AG10803 (cell line): ENCODE measurements at regions not wholly inside any gene's neighbourhood (a gene's known extent, or its start where the extent isn't known, plus 50 kb on each side); places are given as distances from the start of the nearest gene placed in this dataset.

Experiments used
- DNase-seq: peaks from one replicate; pipeline ENCODE4 v3.0.0; 2010; ENCODE audit warnings: low read depth
- H3K4me3 ChIP-seq: 2 replicates; pipeline ENCODE4 v1.5.1; 2011; ENCODE audit warnings: mild to moderate bottlenecking, low read length, control low read depth
- TF ChIP-seq, protein P1 (sequence below): conservative IDR thresholded peaks from 2 replicates; pipeline ENCODE4 v1.5.1; 2011; ENCODE audit warnings: mild to moderate bottlenecking, low read length, control low read depth, inconsistent platforms

- no peak for DNase-seq
- no peak overlapping the region for H3K4me3 ChIP-seq
- TF ChIP-seq, protein P1, sequence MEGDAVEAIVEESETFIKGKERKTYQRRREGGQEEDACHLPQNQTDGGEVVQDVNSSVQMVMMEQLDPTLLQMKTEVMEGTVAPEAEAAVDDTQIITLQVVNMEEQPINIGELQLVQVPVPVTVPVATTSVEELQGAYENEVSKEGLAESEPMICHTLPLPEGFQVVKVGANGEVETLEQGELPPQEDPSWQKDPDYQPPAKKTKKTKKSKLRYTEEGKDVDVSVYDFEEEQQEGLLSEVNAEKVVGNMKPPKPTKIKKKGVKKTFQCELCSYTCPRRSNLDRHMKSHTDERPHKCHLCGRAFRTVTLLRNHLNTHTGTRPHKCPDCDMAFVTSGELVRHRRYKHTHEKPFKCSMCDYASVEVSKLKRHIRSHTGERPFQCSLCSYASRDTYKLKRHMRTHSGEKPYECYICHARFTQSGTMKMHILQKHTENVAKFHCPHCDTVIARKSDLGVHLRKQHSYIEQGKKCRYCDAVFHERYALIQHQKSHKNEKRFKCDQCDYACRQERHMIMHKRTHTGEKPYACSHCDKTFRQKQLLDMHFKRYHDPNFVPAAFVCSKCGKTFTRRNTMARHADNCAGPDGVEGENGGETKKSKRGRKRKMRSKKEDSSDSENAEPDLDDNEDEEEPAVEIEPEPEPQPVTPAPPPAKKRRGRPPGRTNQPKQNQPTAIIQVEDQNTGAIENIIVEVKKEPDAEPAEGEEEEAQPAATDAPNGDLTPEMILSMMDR, result no peak
Measured at GRCh38 chr13:85068231-85068630, 731.0 kb downstream of the SLITRK6 start.

GRCh38 chr13:85040215-85040614, 759.0 kb downstream of the SLITRK6 start:
- TF ChIP-seq, protein P1, result no peak
- H3K4me3 ChIP-seq, result no peak overlapping the region
- no peak for DNase-seq

- no peak overlapping the region for H3K4me3 ChIP-seq
- TF ChIP-seq, protein P1, result no peak
- no peak for DNase-seq
Measured at GRCh38 chr13:85031771-85032170, 767.4 kb downstream of the SLITRK6 start.

- DNase-seq, result no peak
- TF ChIP-seq, protein P1, result no peak
- no peak overlapping the region for H3K4me3 ChIP-seq
Measured at GRCh38 chr13:85028035-85028434, 771.2 kb downstream of the SLITRK6 start.

GRCh38 chr13:85019121-85019520, 780.1 kb downstream of the SLITRK6 start:
- H3K4me3 ChIP-seq, result no peak overlapping the region
- TF ChIP-seq, protein P1, result no peak
- DNase-seq, result no peak

DNA sequence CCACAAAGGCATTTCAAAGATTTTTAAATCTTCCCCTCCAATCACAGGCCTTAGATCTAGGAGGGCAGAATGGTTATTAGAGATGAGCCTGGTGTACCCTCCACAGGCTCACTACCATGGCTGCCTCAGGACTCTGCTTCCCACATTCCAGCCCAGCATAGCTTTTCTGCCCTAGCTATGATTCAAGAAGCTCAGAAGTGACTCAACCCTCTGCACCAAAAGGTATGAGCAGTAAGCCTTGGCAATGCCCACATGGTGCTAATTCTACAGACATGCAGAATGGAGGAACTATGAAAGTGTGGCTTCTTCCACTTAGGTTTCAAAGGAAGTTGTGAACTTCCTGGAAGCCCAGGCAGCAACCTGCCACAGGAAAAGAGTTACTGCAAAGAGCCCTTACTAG, 786.2 kb downstream of the SLITRK6 start:
- DNase-seq, result no peak
- TF ChIP-seq, protein P1, result no peak

DNA sequence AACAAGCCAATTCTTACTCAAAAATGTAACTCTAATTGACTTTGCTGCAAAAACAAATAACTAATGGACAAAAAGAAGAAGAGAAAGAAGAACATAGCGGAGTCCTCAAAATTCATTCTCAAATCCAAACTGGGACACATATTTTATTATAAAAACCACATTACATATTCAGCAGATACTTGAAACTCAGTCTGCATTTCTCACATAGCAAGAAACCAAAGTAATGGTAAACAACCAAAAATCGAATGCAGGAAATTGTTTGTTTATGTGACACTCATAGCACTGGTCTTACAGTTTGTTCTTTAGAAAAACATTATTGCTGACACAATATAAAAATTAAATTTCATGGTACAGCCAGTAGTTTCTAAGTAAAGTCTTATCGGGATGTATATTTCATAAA, 789.8 kb downstream of the SLITRK6 start:
- DNase-seq, result no peak
- H3K4me3 ChIP-seq, result no peak overlapping the region
- TF ChIP-seq, protein P1, result no peak

More for the DNA sequence above, 786.2 kb downstream of the SLITRK6 start:
- H3K4me3 ChIP-seq, result no peak overlapping the region
